KBM-7 (cell line): ENCODE measurements at regions not wholly inside any gene's neighbourhood (a gene's known extent, or its start where the extent isn't known, plus 50 kb on each side); places are given as distances from the start of the nearest gene placed in this dataset.

ENCODE experiments used
- DNase-seq: peaks from one replicate; pipeline ENCODE4 v3.0.0-alpha.2; 2015
- in situ Hi-C: fragments of 300-500 bp; cut with MboI; formaldehyde crosslinking; loops from 2 replicates; pipeline ENCODE4 v1.14.3; 2020; ENCODE audit warnings: low sequenced_read_pairs, low pct_unique_long_range_greater_than_20kb, mixed read lengths

DNA sequence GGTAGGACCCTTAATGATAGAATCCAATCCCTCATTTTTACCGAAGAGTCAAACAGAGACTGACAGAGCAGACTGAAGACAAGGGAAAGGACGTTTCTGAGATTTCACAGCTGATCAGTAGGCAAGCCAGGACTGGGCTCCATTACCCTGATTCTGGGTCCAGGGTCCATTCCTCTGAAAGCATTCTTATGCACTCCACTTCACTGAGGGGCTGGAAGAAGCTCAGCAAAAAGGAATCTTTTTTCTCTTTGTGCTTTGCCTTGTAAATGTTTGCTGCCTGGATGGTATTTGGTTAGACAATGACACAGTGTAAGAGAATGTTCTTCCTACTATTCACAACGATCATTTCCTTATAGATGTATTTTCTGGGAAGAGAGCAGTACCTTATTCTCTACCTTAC lies 331.3 kb upstream of the PROX1 start:
- in situ Hi-C loops, result no loop called here

DNA sequence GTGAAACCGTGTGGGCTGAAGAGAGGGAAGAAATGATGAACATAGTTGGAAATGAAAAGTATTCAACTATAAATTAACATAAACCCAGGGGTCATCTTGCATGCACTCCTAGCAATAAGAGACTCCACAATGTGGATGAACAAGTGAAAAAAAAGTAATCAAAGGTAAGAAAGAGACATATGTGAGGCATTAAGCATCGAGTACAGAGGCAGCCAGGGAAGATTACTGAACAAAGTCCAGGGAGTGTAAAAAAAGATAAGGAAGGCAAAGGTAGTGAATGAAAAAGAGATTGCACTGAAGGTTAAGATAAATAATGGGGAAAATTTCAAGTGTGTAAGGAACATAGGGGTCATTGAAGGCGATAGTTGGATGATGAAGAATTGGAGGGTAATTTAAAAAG lies 330.8 kb upstream of the PROX1 start:
- no peak for DNase-seq
- in situ Hi-C loops, result no loop called here

More for the DNA sequence above, 331.3 kb upstream of the PROX1 start:
- no peak for DNase-seq

DNA sequence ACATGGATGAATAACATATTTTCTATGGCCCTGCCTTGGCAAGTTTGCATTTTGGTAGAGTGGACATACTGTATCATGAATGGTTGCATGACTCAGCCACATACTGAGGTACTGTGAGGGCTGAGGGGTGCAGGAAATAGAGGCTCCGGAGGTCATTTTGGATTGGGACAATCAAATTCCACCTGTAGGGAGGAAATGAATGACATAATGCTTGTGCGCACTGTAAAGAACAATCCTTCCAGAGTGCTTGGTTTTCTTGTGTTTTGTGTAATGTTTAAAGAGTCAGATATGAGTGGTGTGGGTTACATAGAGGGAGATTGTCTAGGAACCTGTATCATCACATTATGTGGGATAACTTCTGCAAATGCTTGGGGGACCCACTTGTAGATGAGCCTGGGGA lies 329.9 kb upstream of the PROX1 start:
- DNase-seq, result no peak
- in situ Hi-C loops, result no loop called here

DNA sequence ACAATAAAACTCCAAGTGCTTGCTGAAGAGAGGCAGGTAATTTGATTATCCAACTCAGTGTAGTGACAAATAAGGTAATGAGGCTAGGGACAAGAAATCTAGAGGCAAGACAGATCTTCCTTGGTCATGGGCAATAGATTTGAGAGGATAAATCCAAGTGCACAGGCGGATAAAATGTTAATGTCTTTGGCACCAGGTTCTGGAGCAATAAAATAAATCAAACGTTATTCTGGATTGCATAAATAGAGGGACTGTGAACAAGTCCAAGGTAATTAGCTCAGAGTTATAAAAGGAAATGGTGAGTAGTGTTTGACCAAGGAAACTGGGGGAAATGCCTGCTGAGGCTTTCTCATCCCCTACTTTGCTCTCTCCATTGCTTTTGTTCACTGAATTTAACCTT lies 329.3 kb upstream of the PROX1 start:
- DNase-seq, result no peak

DNA sequence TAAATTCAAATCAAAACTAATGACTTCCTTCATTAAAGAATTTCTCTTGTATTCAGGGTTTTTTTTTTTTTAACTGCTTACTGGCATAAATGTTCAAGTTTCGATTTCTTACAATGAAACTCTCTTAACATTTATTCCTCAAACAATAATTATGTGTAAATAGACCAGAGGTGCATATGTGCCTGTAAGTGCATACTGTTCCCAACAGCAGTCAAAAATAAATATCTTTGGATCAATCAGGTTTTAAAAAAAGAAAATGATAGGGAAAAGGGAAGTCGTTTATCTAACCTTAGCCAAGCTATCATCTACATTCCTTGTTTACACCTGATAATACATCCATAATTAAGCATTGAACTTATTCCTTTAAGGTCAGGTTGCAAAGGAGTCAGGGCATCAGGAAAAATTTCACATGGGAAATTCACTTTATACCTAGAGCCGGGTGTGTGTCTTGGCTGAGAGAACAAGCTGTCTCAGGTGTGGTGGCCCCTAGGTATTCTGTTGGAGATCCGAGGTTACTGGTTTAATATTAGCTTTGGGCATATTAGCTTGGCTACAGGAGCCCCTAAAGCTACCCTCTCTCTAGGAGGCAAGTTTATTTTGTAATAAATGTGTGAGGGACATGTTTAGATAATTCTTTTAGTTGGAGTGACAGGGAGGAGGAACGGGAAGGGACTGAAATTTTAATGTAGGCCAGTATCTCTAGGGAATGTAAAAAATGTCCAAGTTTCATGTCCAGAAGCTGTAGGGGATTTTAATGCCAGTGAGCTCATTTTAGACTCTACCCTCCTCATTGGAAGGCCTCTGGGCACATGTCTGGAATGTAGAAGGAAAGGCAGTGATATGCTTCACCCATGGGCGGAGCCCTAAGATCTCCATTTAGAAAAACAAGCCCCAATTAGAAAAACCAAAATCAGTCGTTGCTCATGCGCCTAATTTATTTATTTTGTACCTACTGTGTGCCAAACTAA lies 327.9 kb upstream of the PROX1 start:
- in situ Hi-C loops, result no loop called here
- DNase-seq, result no peak

More for the DNA sequence above, 329.3 kb upstream of the PROX1 start:
- in situ Hi-C loops, result no loop called here

DNA sequence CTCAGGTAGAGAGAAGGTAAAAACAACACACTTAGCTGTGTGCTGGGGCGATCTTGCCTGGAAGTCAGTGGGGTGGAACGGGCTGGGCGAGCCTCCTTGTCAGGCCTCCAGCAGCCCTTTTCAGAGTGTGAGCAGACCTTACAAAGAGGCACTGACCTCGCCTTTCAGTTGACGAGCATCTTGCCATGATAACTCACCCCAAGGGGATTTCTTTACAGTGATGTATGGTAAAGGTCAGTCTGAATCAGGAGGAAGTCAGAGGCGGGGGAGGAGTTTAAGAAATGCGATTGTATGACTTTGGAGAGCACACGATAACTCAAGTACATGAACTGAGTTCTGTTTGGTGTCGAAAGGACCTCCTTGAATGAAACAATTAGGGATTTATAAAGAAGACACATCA lies 326.5 kb upstream of the PROX1 start:
- no peak for DNase-seq
- in situ Hi-C loops, result no loop called here

DNA sequence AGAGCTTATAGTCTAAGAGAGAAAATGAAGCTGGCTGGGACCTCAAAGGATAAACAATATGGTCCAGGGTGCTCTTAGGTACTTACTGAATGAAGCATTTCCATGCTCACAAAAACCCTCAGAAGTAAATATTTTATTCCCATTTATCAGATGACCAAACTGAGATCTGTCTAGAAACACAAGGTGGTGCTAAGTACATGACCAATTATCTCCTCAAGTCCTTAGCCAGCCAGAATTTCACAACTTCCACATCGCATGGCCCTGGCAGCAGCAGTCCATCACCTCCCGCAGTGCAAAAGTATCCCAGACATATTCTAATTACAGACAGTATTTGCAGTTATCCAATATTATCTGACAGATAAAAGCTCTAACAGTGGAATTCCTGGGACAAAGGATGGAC lies 321.7 kb upstream of the PROX1 start:
- in situ Hi-C loops, result no loop called here
- DNase-seq, result no peak

DNA sequence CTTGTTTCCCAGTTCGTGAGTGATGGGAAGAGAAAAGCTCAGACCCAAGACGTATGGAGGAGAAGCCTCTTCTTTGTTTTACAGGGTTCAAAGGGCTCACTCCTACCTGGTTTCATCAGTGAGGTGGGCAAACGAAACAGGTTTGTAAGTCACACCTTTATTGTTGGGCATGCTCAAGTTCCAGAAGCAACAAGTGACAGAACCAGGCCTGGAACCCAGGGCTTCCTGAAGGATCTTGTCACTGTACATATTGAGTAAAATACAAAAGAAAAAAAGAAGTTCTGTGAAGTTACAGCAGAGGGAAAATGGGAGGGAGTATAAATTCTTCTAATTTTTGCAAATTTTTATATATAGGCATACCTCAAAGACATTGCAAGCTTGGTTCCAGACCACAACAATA lies 320.9 kb upstream of the PROX1 start:
- in situ Hi-C loops, result no loop called here

DNA sequence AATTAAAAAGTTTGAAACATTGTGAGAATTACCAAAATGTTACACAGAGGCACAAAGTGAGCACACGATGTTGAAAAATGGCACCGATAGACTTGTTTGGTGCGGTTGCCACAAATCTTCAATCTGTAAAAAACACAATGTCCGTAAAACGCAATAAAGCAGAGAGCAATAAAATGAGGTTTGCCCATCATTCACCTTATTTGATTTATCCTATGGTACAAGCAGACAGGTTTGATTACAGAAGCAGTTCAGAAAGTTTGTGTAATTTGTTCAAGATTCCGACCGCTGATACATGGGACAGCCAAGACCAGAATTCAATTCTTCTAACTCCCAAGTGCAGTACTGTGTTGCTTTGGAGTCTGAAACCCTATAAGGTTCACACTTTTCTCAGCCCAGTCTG lies 318.3 kb upstream of the PROX1 start:
- in situ Hi-C loops, result no loop called here
- DNase-seq, result no peak

More for the DNA sequence above, 320.9 kb upstream of the PROX1 start:
- no peak for DNase-seq

DNA sequence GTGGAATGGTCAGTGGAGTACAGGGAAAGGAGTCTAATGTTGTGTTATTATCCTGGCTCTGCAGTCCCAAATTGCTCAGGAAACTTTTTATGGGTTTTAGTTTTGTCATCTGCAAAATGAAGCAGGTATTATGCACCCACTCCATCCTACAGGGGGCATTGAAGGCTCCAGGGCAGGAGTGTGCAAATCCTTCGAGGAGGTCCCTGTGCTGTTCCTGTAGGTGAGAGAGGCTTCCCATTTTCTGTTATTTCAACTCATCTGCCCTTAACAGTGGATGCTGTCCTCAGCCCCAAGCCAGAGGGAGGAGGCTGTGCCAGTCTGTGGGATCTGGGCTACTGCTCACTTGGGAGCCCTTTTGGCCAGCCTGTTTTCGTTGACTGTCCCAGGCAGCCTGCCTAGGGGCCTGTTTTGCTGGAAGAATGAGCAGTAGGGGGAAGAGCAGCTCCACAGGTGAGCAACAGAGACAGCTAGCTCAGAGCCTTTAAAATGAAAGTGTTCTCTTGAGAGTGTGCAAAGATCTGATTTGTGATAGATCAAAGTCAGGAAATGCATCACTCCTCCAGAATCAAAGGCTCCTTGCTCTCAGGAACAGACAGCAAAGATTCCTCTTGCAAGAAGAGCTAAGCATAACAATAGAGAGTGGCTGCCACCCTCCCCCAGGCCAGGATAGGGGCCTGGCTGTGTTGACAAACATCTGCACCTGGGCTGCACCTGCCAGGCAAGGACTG lies 317.6 kb upstream of the PROX1 start:
- in situ Hi-C loops, result no loop called here
- DNase-seq, result no peak

DNA sequence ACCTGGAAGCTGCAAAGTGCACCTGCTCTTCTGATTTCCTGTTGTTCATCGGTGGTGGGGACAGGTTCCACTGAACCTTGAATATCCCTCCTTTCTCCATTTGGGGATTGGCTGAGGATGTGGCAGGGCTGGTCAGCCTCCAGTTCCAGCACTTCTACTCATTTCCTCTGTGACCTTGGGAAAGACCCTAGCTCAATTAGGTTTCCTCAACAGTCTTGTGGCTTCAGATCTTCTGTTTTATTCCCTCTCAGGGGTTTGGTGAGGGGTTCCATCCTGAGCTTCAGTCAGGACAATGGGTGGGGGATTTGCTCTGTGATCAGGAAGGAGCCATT lies 317.1 kb upstream of the PROX1 start:
- no peak for DNase-seq
- in situ Hi-C loops, result no loop called here

DNA sequence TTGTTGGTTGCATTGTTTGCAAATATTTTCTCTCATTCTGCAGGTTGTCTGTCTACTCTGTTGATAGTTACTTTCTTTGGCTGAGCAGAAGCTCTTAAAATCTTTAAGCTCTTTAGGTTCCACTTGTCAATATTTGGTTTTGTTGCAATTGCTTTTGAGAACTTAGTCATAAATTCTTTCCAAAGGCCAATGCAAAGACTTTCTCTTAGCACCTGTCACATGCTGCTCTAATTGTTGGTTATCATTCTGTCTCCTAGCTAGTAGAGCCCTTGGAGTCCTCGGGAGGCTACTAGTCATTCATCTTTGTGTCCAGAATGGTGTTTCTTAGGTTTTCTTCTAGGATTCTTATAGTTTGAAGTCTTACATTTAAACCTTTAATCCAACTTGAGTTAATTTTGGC lies 312.7 kb upstream of the PROX1 start:
- no peak for DNase-seq
- in situ Hi-C loops, result no loop called here

DNA sequence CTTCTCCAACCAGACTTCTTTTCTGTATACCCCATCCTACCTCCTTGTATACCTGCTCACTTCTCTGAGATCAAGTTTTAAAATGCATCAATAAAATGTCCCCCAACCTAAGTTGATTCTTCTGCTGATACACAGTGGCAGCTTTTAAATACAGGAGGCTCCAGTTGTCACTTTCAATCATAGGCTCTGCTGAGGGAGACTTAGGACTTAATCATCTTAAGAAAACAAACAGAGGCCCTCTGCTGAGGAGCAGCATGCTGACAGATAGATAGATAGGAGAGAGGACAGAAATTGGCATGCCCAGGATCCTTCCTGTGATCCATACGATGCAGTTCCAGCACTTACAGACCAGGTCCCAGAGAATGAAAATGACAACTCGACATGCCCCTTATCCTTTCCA lies 311.0 kb upstream of the PROX1 start:
- in situ Hi-C loops, result no loop called here
- DNase-seq, result no peak

DNA sequence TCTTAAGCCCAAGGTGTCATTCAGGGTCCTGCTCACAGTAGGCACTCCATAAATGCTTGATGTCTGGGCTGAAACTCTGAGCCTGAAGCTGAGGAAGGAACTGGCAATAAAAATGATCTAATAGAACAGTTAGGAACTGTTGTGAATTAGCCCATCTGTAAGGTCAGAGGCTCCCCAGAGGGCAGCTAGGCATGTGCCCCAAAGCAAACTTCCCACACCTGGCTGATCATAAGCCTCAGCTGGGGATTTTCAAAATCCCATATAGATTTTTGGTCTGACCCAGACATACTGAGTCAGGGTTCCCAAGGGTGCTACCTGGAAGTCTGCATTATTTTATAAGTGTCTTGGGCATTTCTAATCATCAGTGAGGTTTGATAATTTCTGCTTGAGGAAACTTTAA lies 309.4 kb upstream of the PROX1 start:
- no peak for DNase-seq
- in situ Hi-C loops, result no loop called here

DNA sequence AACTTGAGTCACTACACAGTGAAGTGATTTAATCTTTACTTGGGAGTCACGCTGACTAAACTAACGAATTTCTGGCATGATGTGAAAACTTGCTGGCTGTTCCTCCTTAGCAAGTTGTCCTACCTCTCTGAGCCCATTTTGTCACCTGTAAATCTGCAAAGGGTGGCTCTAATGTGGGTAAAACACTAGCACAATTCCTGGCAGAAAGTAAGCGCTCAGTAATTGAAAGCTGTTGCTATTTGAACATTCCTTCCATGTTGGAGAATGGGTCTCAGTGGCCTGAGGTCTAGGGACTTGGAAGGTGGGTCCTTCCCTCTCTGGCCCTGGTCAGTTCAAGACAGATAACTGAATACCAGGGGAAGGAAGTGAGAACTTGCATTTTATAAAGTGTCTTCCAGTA lies 309.0 kb upstream of the PROX1 start:
- DNase-seq, result no peak
- in situ Hi-C loops, result no loop called here

DNA sequence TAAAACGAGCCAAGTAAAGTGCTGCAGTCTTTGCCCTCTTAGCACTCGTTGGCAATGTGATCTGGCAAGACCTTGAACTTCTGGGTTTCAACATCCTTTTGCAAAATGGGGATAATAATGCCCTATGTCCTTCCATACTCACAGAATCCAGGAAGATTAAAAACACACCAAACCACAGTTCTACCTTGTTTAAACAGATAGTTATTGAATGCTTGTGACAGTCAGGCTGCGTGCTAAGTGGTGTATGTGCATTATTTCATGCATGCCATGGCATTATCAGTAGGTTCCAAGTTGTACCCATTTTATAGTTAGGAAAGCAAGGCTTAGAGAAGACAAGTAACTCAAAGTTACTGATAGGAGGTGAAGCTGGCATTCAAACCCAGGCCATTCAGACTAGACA lies 308.6 kb upstream of the PROX1 start:
- DNase-seq, result no peak
- in situ Hi-C loops, result no loop called here

DNA sequence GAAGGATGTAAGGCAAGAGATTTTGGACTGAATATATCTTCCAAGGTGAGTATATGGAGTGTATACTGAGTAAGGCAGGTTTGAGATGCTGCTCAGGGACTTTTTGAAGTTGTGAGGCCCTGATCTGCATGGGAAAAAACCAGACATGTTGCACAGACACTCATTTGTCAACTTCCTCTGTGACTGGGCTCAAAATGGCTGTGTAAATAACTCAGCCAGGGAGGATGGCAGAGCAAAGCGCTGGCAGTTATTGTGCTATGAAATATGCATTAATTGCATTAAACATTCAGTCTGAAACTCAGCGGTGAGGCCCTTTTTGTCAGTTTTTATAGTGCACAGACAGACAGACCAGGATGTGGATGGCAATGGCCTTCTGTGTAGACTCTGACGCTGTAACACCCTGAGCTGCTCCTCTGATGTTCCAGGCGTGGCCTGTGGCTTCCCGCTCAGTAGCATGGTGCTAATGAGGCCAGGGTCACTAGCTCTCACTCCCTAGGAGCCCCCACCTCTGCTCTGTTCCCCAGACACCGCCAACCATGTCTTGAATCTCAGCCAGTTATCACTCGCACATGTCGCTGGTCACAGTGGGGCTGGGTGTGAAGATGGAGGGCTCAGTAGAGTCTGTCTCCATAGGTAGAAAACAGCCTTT lies 307.0 kb upstream of the PROX1 start:
- in situ Hi-C loops, result no loop called here
- DNase-seq, result no peak

DNA sequence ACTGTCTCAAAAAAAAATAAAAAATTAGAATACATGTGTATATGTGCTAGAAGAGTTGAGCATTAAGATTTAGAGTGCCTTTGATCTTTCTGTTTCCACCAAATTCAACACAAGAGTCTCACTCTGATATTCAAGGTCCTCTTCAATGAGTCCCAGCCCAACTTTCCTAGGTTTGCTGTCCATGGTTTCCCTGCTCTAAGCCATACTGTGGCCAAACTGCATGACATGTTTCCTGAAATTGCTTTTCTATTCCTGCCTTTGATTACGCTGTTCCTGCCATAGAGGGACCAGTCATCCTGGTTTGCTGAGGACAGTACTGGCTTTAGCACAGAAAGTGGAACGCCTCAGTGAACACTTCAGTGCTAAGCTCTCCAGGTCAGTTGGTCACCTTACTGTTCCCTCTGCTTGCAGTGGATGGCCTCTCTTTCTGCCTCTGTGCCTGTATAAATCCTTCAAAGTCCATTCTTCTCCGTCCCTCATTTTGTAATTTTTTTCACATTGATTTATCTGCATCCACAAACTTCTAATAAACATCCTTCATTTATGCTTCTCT lies 305.9 kb upstream of the PROX1 start:
- DNase-seq, result no peak
- in situ Hi-C loops, result no loop called here

DNA sequence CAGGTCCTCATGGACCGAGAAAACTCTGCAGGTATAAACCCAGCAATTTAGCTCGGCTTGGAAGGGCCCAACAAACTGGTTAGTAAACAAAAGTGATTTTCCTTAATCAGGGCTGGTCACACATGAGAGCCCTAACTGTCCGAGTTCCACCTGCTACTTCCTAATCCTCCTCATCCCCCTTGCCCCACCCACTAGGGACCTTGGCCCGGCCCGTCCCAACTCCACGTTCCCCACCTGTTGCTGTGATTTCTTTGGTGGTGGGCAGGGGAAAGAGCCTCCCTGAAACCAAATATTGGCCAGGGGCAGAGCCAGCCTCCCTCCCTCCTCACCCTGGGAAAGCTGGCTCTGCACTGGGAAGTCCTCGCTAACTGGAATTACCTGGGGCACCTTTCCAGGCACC lies 304.2 kb upstream of the PROX1 start:
- DNase-seq, result no peak
- in situ Hi-C loops, result no loop called here

DNA sequence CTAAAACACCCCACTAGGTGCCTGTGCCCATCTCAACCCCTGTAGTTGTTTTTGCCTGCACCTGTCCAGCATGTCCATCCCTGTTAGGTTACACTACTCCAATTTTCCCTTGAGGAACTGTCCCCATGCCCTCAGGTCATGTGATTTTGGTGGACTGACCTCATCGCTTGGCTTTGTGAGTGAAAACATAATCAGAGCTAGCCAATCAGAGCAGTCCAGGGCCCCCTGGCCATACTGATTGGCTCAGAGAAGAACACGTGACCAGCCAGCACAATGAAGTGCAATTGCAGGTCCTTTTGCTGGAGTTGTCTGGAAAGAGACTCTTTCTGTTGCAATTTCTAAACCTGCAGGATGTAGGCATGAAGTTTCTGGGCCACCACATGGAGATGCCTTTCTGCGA lies 303.3 kb upstream of the PROX1 start:
- no peak for DNase-seq
- in situ Hi-C loops, result no loop called here
